Left renal pelvis (tissue), 4 donors: ENCODE measurements at regions not wholly inside any gene's neighbourhood (a gene's known extent, or its start where the extent isn't known, plus 50 kb on each side); places are given as distances from the start of the nearest gene placed in this dataset.

Experiments used
- DNase-seq, 4 donors: peaks; one replicate each; pipeline ENCODE4 v3.0.0-alpha.2; 2013; ENCODE audit warnings: low read depth in 4 of 4, low spot score in 3 of 4

- DNase-seq: no peak
Measured at GRCh38 chr15:38671675-38672254, 107.2 kb upstream of the RASGRP1 start.

- no peak for DNase-seq
Measured at GRCh38 chr15:38672273-38672672, 107.7 kb upstream of the RASGRP1 start.

- no peak for DNase-seq
Measured at GRCh38 chr15:38672814-38673670, 108.4 kb upstream of the RASGRP1 start.

- no peak for DNase-seq
Measured at GRCh38 chr15:38674448-38674847, 109.8 kb upstream of the RASGRP1 start.

GRCh38 chr15:38678281-38678680 lies 113.7 kb upstream of the RASGRP1 start:
- no peak for DNase-seq

- no peak for DNase-seq
Measured at GRCh38 chr15:38680775-38681174, 116.2 kb upstream of the RASGRP1 start.

GRCh38 chr15:38682363-38682762 lies 117.7 kb upstream of the RASGRP1 start:
- no peak for DNase-seq

- DNase-seq: no peak
Measured at GRCh38 chr15:38682861-38683260, 118.2 kb upstream of the RASGRP1 start.

GRCh38 chr15:38683382-38684242 lies 119.0 kb upstream of the RASGRP1 start:
- DNase-seq: no peak

GRCh38 chr15:38684440-38685010 lies 119.9 kb upstream of the RASGRP1 start:
- no peak for DNase-seq

- no peak for DNase-seq
Measured at GRCh38 chr15:38685686-38686339, 121.2 kb upstream of the RASGRP1 start.

- DNase-seq: no peak
Measured at GRCh38 chr15:38687340-38687739, 122.7 kb upstream of the RASGRP1 start.

GRCh38 chr15:38687775-38688495 lies 123.3 kb upstream of the RASGRP1 start:
- DNase-seq: no peak

- no peak for DNase-seq
Measured at GRCh38 chr15:38688761-38689160, 124.1 kb upstream of the RASGRP1 start.

GRCh38 chr15:38689522-38689921 lies 124.9 kb upstream of the RASGRP1 start:
- DNase-seq: no peak

- no peak for DNase-seq
Measured at GRCh38 chr15:38690216-38690615, 125.6 kb upstream of the RASGRP1 start.

- peak in 2 of 4 donors; percentile 57 to 70 for DNase-seq
Measured at GRCh38 chr15:38690719-38691332, 126.2 kb upstream of the RASGRP1 start.

GRCh38 chr15:38691377-38691776 lies 126.8 kb upstream of the RASGRP1 start:
- no peak for DNase-seq
